BJ (cell line): ENCODE measurements at regions not wholly inside any gene's neighbourhood (a gene's known extent, or its start where the extent isn't known, plus 50 kb on each side); places are given as distances from the start of the nearest gene placed in this dataset.

Experiments
- CTCF ChIA-PET: fragments of 350-600 bp; formaldehyde crosslinking; extraction: SDS; loops from one replicate; lab custom pipeline; 2021; ENCODE audit warnings: antibody characterized with exemption, inconsistent platforms; lab: Yijun Ruan, JAX
- POLR2A ChIA-PET: fragments of 300-600 bp; sonication (Branson Sonifier 250); formaldehyde crosslinking; extraction: SDS; loops from one replicate; lab custom pipeline; 2021; ENCODE audit warnings: antibody characterized with exemption; lab: Charles Lee
- DNase-seq: peaks from one replicate; pipeline ENCODE4 v3.0.0-alpha.2; 2011; ENCODE audit warnings: low read depth
- H3K27me3 ChIP-seq: 2 replicates; pipeline ENCODE4 v1.6.0; 2011; ENCODE audit warnings: low read length; ENCODE audit not compliant: control insufficient read depth, insufficient read depth
- H3K36me3 ChIP-seq: 2 replicates; pipeline ENCODE4 v1.5.1; 2011; ENCODE audit warnings: low read length; ENCODE audit not compliant: control insufficient read depth, insufficient read depth
- H3K4me3 ChIP-seq: 2 replicates; pipeline ENCODE4 v1.5.1; 2011; ENCODE audit warnings: low read depth, mild to moderate bottlenecking, control low read depth, low read length
- TF ChIP-seq, protein P1 (sequence below): IDR thresholded peaks from 2 replicates; pipeline ENCODE4 v1.5.1; 2011; ENCODE audit warnings: low read depth, mild to moderate bottlenecking, control low read depth, inconsistent platforms, low read length, moderate library complexity; ENCODE audit not compliant: insufficient read depth

DNA sequence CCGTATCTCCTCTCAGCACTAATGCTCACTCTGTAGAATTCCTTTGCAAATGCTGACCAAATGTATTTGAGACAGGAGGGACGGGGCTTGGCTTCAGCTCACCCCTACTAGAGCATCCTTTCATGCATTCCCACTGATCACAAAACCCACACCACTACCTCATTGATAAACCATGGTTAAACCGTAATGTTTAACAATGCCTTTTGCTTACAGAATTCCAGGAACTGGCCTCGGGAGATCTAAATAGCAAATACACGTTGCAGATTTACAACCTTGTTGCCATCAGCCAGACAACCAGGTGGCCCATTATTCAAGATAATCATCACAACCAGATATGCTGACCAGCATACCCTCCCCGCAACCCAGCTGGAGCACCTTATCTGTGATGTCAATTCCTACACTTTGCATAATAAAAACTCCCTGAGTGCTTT is 391.9 kb downstream of the KCTD8 start:
- TF ChIP-seq, protein P1, sequence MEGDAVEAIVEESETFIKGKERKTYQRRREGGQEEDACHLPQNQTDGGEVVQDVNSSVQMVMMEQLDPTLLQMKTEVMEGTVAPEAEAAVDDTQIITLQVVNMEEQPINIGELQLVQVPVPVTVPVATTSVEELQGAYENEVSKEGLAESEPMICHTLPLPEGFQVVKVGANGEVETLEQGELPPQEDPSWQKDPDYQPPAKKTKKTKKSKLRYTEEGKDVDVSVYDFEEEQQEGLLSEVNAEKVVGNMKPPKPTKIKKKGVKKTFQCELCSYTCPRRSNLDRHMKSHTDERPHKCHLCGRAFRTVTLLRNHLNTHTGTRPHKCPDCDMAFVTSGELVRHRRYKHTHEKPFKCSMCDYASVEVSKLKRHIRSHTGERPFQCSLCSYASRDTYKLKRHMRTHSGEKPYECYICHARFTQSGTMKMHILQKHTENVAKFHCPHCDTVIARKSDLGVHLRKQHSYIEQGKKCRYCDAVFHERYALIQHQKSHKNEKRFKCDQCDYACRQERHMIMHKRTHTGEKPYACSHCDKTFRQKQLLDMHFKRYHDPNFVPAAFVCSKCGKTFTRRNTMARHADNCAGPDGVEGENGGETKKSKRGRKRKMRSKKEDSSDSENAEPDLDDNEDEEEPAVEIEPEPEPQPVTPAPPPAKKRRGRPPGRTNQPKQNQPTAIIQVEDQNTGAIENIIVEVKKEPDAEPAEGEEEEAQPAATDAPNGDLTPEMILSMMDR, result no peak
- CTCF ChIA-PET, result no interaction called here
- Histone ChIP-seq H3K4me3 (no peak overlapping the region), H3K27me3 (no peaks in the 10 kb centered on the region), H3K36me3 (no peaks in the 10 kb centered on the region)
- DNase-seq, result no peak
- POLR2A ChIA-PET, result no interaction called here

DNA sequence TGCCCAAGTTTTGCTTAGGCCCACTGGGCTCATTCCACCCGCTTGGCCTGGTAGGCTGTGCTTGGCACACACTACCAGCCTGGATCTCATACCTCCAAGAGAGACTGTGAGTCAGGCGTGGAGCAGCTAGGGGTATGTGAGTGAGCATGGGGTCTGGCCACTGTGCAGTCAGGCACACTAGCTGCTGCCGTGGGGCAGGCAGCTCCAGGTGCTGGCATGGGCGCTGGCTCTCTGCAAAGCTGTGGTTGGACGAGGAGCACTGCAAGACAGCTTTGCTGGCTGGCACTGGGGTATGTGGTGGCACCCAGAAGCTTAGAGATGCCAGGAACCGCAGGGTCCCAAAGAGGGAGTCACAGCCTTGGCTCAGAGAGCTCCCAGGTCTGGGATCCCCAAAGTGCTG is 377.8 kb downstream of the KCTD8 start:
- ChIA-PET POLR2A (no interaction called here), CTCF (no interaction called here)
- DNase-seq, result no peak
- H3K27me3 ChIP-seq, result no peaks in the 10 kb centered on the region
- no peak overlapping the region for H3K4me3 ChIP-seq
- no peaks in the 10 kb centered on the region for H3K36me3 ChIP-seq
- TF ChIP-seq, protein P1, result no peak

DNA sequence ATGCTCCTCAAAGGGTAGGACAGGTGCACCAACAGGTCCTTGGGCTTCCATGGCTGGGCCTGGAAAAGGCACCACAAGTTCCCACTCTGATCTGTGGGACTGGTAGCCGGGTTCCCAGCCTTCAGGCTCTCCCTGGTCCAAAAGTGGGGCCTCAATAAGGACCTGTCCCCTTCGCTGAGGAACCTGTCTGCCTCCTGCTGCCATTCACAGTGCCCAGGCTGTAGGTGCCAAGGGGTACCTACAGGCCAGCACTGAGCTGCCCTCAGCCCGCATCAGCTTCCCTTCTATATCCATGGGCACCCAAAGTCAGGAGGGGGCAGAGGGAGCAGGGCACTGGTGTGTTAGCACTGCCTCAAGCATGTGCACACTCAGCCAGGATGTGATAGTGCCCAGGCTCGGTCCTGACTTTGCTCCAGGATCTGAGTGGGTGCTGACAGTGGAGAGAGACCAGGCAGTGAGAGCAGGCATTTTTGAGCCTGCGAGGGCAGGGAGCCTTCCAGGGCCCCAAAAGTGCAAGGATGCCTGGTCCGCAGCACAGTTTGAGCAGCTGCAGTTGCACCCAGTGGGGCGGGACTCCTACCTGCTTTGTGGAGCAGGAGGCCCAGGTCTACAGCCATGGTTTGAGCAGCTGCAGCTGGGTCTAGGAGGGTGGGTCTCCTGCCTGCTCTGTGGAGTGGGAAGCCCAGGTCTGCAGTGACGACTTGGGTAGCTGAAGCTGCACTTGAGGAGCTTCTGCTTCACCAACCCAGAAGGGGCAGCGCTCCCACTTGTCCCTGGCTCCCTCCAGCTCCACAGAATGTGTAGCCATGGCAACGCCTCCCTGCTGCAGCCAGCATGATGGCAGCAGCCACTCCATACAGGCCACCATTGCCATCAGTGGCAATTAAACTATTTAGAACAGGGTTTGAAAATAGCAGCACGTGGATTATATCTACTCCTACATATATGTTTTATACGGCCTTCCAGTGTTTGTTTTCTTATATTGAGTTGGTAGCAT is 376.4 kb downstream of the KCTD8 start:
- TF ChIP-seq, protein P1, result no peak
- no peaks in the 10 kb centered on the region for H3K27me3 ChIP-seq
- ChIA-PET CTCF (no interaction called here), POLR2A (no interaction called here)
- DNase-seq, result no peak
- no peak overlapping the region for H3K4me3 ChIP-seq
- H3K36me3 ChIP-seq, result no peaks in the 10 kb centered on the region

DNA sequence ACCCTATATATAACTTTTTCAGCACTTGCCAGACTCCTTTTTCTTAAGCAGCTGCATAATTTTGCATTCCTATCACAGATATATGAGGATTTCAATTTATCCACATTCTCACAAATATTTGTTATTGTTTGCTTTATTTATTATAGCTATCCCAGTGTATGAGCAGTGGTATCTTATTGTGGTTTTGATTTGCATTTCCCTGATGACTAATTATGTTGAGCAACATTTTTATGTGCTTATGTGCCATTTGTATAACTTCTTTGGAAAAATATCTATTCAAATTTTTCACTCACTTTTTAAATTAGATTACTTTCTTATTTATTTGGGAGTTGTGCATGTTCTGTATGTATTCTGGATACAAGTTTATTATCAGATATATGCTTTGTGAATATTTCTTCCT is 361.9 kb downstream of the KCTD8 start:
- ChIA-PET CTCF (no interaction called here), POLR2A (no interaction called here)
- no peak overlapping the region for H3K4me3 ChIP-seq
- H3K36me3 ChIP-seq, result no peaks in the 10 kb centered on the region
- H3K27me3 ChIP-seq, result no peaks in the 10 kb centered on the region
- TF ChIP-seq, protein P1, result no peak
- DNase-seq, result no peak

DNA sequence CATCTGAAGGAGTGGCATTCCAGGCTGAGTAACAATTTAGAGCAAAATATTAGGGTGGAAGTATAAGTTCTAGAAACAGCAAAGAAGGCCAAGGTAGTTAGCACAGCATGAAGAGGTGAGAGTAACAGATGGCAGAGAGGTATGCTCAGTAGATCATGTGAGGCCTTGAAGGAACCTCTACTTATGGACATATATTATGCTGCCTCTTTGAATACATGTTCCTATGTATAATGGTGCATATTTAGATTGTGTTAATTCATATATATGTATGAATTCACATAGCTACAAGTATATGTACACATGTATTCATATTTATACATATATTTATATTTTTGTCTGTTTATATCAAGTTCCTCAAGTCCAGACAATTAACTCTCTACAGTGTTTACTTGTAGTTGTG is 355.2 kb downstream of the KCTD8 start:
- no peaks in the 10 kb centered on the region for H3K27me3 ChIP-seq
- DNase-seq, result no peak
- ChIA-PET POLR2A (no interaction called here), CTCF (interaction anchor here (0.7 kb wide), 1 partner anchor 962 kb away, joined by 3 read pairs; no protein-coding TSS in a partner anchor)
- TF ChIP-seq, protein P1, result no peak
- H3K36me3 ChIP-seq, result no peaks in the 10 kb centered on the region
- H3K4me3 ChIP-seq, result no peak overlapping the region
